ENCODE measurements at regions not wholly inside any gene's neighbourhood (a gene's known extent, or its start where the extent isn't known, plus 50 kb on each side); places are given as distances from the start of the nearest gene placed in this dataset.

DNA sequence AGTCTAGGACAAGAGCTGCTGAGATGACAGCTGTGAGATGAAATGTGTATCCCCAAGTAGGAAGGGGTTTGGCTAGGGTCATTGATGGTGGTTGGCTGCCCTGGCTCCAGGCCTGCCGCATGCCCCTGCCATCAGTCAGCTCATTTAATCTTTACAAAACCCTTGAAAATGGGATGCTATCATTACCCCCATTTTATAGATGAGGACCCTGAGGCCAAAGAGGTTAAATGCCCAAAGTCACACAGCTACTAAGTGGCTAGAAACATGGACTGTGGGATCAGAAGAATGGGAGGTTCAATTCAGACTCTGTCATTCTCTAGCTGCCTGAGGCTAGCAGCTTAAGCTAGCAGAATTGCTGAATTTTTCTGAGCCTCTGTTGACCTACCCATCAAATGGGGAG is 198.8 kb downstream of the MAF start:
- no peak for FAIRE-seq
- peaks cover 11% of the 10 kb centered on the region; the same call in 1 of the 2 replicates for H3K4me1 ChIP-seq (ENCODE audit: insufficient read depth, low read length)
- CTCF ChIA-PET (ENCODE audit: low intra/inter-chr PET ratio, low total read pairs), result no interaction called here
- no peak for DNase-seq (ENCODE audit: low spot score)
- H3K9ac ChIP-seq (ENCODE audit: insufficient read depth, low read depth, low read length), result no peak overlapping the region
- intact Hi-C loops (cut with micrococcal nuclease; ENCODE audit: unreplicated experiment), result no loop called here
- H2AFZ ChIP-seq (ENCODE audit: low read length), result no peak overlapping the region
- H3K27me3 ChIP-seq (ENCODE audit: control insufficient read depth in 1 of 2, insufficient read depth in 2 of 2, low read length in 2 of 2), result no peaks in the 10 kb centered on the region; a peak in 1 of 5 replicates
- H3K27ac ChIP-seq (ENCODE audit: extremely low read length, insufficient read depth, low read length), result no peak overlapping the region
- no peak overlapping the region for H3K4me2 ChIP-seq (ENCODE audit: low read depth, low read length)
- POLR2A ChIA-PET, result no interaction called here
- BruUV-seq (replicated peaks), result no TSS peak
- no peaks in the 10 kb centered on the region for H3K36me3 ChIP-seq (replicated peaks in 1 of 2; ENCODE audit: control insufficient read depth in 1 of 2, insufficient read depth in 2 of 2, low read length in 2 of 2)
- no peak for ATAC-seq
- H3K9me3 ChIP-seq (ENCODE audit: low read length), result no peaks in the 10 kb centered on the region
- TF ChIP-seq ZNF468 (CRISPR knock-in tag; IDR thresholded peaks at IDR 0.05) (no peak), ZNF225 (CRISPR knock-in tag; IDR thresholded peaks at IDR 0.05) (no peak), KDM6A (CRISPR knock-in tag; IDR thresholded peaks at IDR 0.05; ENCODE audit: low read depth) (no peak), FOXC1 (CRISPR knock-in tag; IDR thresholded peaks at IDR 0.05; ENCODE audit: borderline replicate concordance) (no peak), BRCA1 (CRISPR knock-in tag; IDR thresholded peaks at IDR 0.05) (no peak), EP300 (IDR thresholded peaks at IDR 0.05; ENCODE audit: low read depth in 2 of 2, low read length in 2 of 2) (no peak), EP300 (CRISPR knock-in tag; IDR thresholded peaks at IDR 0.05; ENCODE audit: borderline replicate concordance) (no peak), MXD4 (CRISPR knock-in tag; IDR thresholded peaks at IDR 0.05) (no peak), THAP11 (CRISPR knock-in tag; IDR thresholded peaks at IDR 0.05) (no peak), ZNF781 (CRISPR knock-in tag; IDR thresholded peaks at IDR 0.05; ENCODE audit: borderline replicate concordance, not compliant biosample characterization) (no peak), ZNF253 (CRISPR knock-in tag; IDR thresholded peaks at IDR 0.05; ENCODE audit: borderline replicate concordance) (no peak), SIN3B (IDR thresholded peaks at IDR 0.05; ENCODE audit: low read length) (no peak), ZNF24 (IDR thresholded peaks at IDR 0.05) (no peak), CCAR2 (optimal IDR thresholded peaks at IDR 0.05; ENCODE audit: low read depth, low read length) (no peak), ZIK1 (CRISPR knock-in tag; IDR thresholded peaks at IDR 0.05; ENCODE audit: borderline replicate concordance, low read depth) (no peak)
- TF ChIP-seq, protein P1, sequence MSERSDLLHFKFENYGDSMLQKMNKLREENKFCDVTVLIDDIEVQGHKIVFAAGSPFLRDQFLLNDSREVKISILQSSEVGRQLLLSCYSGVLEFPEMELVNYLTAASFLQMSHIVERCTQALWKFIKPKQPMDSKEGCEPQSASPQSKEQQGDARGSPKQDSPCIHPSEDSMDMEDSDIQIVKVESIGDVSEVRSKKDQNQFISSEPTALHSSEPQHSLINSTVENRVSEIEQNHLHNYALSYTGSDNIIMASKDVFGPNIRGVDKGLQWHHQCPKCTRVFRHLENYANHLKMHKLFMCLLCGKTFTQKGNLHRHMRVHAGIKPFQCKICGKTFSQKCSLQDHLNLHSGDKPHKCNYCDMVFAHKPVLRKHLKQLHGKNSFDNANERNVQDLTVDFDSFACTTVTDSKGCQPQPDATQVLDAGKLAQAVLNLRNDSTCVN (CRISPR knock-in tag; IDR thresholded peaks at IDR 0.05; ENCODE audit: borderline replicate concordance), result no peak
- TF ChIP-seq, protein P2, sequence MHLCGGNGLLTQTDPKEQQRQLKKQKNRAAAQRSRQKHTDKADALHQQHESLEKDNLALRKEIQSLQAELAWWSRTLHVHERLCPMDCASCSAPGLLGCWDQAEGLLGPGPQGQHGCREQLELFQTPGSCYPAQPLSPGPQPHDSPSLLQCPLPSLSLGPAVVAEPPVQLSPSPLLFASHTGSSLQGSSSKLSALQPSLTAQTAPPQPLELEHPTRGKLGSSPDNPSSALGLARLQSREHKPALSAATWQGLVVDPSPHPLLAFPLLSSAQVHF (CRISPR knock-in tag; IDR thresholded peaks at IDR 0.05), result no peak
- TF ChIP-seq, protein P3, sequence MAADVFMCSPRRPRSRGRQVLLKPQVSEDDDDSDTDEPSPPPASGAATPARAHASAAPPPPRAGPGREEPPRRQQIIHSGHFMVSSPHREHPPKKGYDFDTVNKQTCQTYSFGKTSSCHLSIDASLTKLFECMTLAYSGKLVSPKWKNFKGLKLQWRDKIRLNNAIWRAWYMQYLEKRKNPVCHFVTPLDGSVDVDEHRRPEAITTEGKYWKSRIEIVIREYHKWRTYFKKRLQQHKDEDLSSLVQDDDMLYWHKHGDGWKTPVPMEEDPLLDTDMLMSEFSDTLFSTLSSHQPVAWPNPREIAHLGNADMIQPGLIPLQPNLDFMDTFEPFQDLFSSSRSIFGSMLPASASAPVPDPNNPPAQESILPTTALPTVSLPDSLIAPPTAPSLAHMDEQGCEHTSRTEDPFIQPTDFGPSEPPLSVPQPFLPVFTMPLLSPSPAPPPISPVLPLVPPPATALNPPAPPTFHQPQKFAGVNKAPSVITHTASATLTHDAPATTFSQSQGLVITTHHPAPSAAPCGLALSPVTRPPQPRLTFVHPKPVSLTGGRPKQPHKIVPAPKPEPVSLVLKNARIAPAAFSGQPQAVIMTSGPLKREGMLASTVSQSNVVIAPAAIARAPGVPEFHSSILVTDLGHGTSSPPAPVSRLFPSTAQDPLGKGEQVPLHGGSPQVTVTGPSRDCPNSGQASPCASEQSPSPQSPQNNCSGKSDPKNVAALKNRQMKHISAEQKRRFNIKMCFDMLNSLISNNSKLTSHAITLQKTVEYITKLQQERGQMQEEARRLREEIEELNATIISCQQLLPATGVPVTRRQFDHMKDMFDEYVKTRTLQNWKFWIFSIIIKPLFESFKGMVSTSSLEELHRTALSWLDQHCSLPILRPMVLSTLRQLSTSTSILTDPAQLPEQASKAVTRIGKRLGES (CRISPR knock-in tag; IDR thresholded peaks at IDR 0.05; ENCODE audit: borderline replicate concordance), result no peak
- TF ChIP-seq, protein P4, sequence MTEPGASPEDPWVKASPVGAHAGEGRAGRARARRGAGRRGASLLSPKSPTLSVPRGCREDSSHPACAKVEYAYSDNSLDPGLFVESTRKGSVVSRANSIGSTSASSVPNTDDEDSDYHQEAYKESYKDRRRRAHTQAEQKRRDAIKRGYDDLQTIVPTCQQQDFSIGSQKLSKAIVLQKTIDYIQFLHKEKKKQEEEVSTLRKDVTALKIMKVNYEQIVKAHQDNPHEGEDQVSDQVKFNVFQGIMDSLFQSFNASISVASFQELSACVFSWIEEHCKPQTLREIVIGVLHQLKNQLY (CRISPR knock-in tag; IDR thresholded peaks at IDR 0.05), result no peak
- TF ChIP-seq, protein P5, sequence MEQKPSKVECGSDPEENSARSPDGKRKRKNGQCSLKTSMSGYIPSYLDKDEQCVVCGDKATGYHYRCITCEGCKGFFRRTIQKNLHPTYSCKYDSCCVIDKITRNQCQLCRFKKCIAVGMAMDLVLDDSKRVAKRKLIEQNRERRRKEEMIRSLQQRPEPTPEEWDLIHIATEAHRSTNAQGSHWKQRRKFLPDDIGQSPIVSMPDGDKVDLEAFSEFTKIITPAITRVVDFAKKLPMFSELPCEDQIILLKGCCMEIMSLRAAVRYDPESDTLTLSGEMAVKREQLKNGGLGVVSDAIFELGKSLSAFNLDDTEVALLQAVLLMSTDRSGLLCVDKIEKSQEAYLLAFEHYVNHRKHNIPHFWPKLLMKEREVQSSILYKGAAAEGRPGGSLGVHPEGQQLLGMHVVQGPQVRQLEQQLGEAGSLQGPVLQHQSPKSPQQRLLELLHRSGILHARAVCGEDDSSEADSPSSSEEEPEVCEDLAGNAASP (CRISPR knock-in tag; IDR thresholded peaks at IDR 0.05; ENCODE audit: borderline replicate concordance), result no peak
- no peaks in the 10 kb centered on the region for H4K20me1 ChIP-seq (ENCODE audit: insufficient read depth, low read length)
- no peaks in the 10 kb centered on the region for H3K79me2 ChIP-seq (ENCODE audit: insufficient read depth, low read length)
- 100% methylated on average over 1 of the region's 1 CpG for WGBS (ENCODE audit: low lambda C conversion rate)
- H3K4me3 ChIP-seq (replicated peaks in 1 of 3; ENCODE audit: insufficient read depth in 1 of 3, low read depth in 2 of 3, low read length in 3 of 3), result no peak overlapping the region
- in situ Hi-C loops (cut with HindIII; ENCODE audit: extremely low pct_ligation_motif_present, low pct_unique_long_range_greater_than_20kb), result no loop called here
